Ascending aorta (tissue), 2 donors: ENCODE measurements at regions not wholly inside any gene's neighbourhood (a gene's known extent, or its start where the extent isn't known, plus 50 kb on each side); places are given as distances from the start of the nearest gene placed in this dataset.

Source experiments
- DNase-seq, 2 donors: peaks; one replicate each; pipeline ENCODE4 v3.0.0-alpha.2; 2019; ENCODE audit warnings: low spot score in 2 of 2
- H3K27ac ChIP-seq, 2 donors: fragments of 200-600 bp; sonication (generic); one replicate each; pipeline ENCODE4 v1.5.1; 2016 to 2017; ENCODE audit warnings: mild to moderate bottlenecking in 1 of 2
- H3K27me3 ChIP-seq: fragments of 200-600 bp; sonication (generic); one replicate; pipeline ENCODE4 v1.5.1; 2017
- H3K36me3 ChIP-seq, 2 donors: fragments of 200-600 bp; sonication (generic); one replicate each; pipeline ENCODE4 v1.5.1; 2016
- H3K4me1 ChIP-seq, 2 donors: fragments of 200-600 bp; sonication (generic); one replicate each; pipeline ENCODE4 v1.5.1; 2016 to 2017; ENCODE audit warnings: mild to moderate bottlenecking in 1 of 2
- H3K4me3 ChIP-seq, 2 donors: fragments of 200-600 bp; sonication (generic); one replicate each; pipeline ENCODE4 v1.5.1; 2016 to 2017; ENCODE audit warnings: mild to moderate bottlenecking in 1 of 2
- H3K9me3 ChIP-seq, 2 donors: fragments of 200-600 bp; sonication (generic); one replicate each; pipeline ENCODE4 v1.5.1; 2016
- intact Hi-C: fragments of 100-400 bp; cut with DNase I; formaldehyde crosslinking; loops from one replicate; pipeline ENCODE4 v1.15.1; 2023
- TF ChIP-seq, protein P1 (sequence below), 3 experiments: fragments of 200-600 bp in 2 of 3; fragments of 450-650 bp in 1 of 3; sonication (generic) in 2 of 3; IDR thresholded peaks; one replicate each; pipeline ENCODE4 v1.5.1; 2016 to 2019; ENCODE audit warnings: antibody characterized with exemption in 3 of 3, mild to moderate bottlenecking in 1 of 3, moderate library complexity in 1 of 3

DNA sequence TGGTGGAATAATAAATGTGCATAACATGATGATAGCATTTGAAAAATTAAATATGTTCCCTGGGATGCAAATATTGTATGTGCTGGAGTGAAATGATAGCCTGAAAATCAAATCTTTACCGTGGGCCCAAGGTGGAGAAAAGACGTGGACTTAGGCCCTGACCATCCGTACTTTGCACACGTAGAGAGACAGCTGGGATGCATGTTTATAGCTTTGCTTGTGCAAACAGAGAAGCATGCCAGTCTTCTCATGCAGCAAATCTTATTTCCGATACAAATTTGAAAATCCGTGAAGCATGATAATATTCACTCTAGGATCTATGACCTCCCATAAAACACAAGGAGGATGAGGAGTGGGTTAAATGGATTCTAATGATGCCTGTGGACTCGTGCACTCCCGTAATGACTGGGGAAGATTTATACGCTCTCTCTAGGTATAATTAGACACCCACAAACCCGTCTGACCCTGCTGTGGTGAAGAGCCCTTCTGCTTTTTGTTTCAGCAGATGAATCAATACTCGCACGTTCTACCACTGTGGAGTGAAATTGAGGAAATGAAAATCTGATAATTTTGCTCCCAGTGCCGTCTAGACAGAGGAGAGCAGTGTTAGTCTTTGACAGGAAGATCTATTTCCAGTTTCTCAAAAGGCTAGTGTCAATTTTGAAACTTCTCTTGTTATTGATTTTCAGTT is 810.3 kb upstream of the SALL3 start:
- Histone ChIP-seq H3K36me3 (no peaks in the 10 kb centered on the region), H3K4me3 (no peak overlapping the region), H3K9me3 (no peaks in the 10 kb centered on the region), H3K27me3 (no peaks in the 10 kb centered on the region), H3K27ac (no peak overlapping the region), H3K4me1 (no peaks in the 10 kb centered on the region)
- TF ChIP-seq, protein P1, sequence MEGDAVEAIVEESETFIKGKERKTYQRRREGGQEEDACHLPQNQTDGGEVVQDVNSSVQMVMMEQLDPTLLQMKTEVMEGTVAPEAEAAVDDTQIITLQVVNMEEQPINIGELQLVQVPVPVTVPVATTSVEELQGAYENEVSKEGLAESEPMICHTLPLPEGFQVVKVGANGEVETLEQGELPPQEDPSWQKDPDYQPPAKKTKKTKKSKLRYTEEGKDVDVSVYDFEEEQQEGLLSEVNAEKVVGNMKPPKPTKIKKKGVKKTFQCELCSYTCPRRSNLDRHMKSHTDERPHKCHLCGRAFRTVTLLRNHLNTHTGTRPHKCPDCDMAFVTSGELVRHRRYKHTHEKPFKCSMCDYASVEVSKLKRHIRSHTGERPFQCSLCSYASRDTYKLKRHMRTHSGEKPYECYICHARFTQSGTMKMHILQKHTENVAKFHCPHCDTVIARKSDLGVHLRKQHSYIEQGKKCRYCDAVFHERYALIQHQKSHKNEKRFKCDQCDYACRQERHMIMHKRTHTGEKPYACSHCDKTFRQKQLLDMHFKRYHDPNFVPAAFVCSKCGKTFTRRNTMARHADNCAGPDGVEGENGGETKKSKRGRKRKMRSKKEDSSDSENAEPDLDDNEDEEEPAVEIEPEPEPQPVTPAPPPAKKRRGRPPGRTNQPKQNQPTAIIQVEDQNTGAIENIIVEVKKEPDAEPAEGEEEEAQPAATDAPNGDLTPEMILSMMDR (IDR thresholded peaks at IDR 0.05), result no peak
- intact Hi-C loops, result no loop called here
- no peak for DNase-seq

DNA sequence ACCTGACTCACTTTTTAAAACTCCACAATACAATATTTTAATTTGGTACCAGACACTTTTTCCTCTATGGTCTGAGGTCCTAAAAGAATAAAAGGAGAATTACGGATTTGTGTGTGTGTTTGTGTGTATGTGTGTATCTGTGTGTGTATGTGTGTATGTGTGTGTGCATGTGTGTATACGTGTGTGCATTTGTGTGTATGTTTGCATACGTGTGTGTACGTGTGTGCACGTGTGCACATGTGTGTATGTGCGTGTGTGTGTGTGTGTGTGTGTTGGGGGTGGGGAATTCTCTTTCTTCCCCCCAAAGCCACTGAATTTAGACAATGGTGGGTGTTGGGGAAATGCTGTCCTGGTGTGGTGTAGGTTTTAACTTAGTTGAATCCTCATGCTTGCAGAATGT is 807.7 kb upstream of the SALL3 start:
- Histone ChIP-seq H3K4me1 (no peaks in the 10 kb centered on the region), H3K27me3 (no peaks in the 10 kb centered on the region), H3K27ac (no peak overlapping the region), H3K9me3 (no peaks in the 10 kb centered on the region), H3K4me3 (no peak overlapping the region), H3K36me3 (no peaks in the 10 kb centered on the region)
- intact Hi-C loops, result no loop called here
- TF ChIP-seq, protein P1 (IDR thresholded peaks at IDR 0.05), result no peak
- no peak for DNase-seq

DNA sequence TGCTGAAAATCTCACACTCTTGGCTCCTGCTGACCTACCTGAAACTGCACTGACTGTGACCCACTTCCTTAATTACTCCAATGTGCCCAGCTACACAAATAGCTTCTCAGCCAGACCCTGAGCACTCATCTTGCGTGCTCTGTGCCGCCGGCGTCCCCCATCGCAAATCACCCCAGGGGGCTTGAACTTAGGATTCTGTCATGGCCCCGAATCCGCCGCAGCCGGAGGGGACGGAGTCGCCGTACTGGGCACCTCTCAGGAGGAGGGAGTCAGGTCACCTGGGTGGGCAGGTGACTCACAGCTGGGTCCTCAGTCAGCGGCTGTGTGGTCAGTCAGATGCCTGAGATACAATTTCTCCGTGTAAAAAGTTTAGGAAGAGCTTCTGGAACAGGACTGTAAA is 804.9 kb upstream of the SALL3 start:
- Histone ChIP-seq H3K27me3 (no peaks in the 10 kb centered on the region), H3K4me1 (no peaks in the 10 kb centered on the region), H3K9me3 (no peaks in the 10 kb centered on the region), H3K36me3 (no peaks in the 10 kb centered on the region), H3K4me3 (no peak overlapping the region), H3K27ac (no peak overlapping the region)
- DNase-seq, result no peak
- TF ChIP-seq, protein P1 (IDR thresholded peaks at IDR 0.05), result no peak
- intact Hi-C loops, result no loop called here

DNA sequence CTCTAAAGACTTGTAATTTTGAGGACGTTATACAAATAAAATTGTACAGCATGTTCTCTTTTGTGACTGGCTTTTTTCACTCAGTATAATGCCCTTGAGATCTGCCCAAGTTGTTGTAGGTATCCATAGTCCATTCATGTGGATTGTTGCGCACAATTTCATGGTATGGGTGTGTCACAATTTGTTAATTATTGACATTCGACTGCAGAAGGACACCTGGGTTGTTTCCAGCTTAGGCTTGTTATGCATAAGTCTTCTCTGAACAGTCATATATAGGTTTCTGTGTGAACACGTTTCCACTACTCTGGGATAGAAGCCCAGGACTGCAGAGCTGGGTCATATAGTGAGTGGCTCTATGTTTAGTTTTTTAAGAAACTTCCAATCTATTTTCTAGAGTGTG is 800.8 kb upstream of the SALL3 start:
- intact Hi-C loops, result no loop called here
- Histone ChIP-seq H3K9me3 (peaks cover 0 to 5% of the 10 kb centered on the region in 2 donors), H3K4me3 (no peak overlapping the region), H3K36me3 (no peaks in the 10 kb centered on the region), H3K4me1 (no peaks in the 10 kb centered on the region), H3K27me3 (no peaks in the 10 kb centered on the region), H3K27ac (no peak overlapping the region)
- TF ChIP-seq, protein P1 (IDR thresholded peaks at IDR 0.05), result no peak
- DNase-seq, result no peak

DNA sequence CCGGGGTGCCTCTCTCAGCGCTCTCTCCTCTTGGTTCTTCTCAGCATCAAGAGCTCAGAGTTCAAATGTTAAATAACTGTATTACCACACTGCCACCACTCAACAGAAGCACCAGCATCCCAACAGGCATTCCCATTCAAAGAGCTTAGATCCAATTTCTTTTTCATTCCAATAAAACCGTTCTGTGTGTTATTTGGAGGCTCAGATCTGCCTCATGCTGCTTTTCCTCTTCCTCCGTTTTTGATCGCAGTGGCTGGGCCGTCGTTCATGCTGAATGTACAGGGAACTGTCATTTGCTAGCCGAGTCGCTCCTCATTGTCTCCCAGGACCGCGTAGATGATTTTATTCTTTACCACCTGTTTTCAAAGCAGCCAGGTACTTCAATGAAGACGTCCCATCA is 798.9 kb upstream of the SALL3 start:
- DNase-seq, result no peak
- H3K36me3 ChIP-seq, result no peaks in the 10 kb centered on the region
- no peak overlapping the region for H3K27ac ChIP-seq
- intact Hi-C loops, result no loop called here
- no peaks in the 10 kb centered on the region for H3K4me1 ChIP-seq
- TF ChIP-seq, protein P1 (IDR thresholded peaks at IDR 0.05), result no peak
- no peak overlapping the region for H3K4me3 ChIP-seq
- peaks cover 0 to 12% of the 10 kb centered on the region in 2 donors for H3K9me3 ChIP-seq
- H3K27me3 ChIP-seq, result no peaks in the 10 kb centered on the region

- Histone ChIP-seq H3K36me3 (no peaks in the 10 kb centered on the region), H3K9me3 (peaks cover 0 to 12% of the 10 kb centered on the region in 2 donors), H3K27me3 (no peaks in the 10 kb centered on the region), H3K4me3 (no peak overlapping the region), H3K27ac (no peak overlapping the region), H3K4me1 (no peaks in the 10 kb centered on the region)
- DNase-seq, result no peak
- TF ChIP-seq, protein P1 (IDR thresholded peaks at IDR 0.05), result no peak
- intact Hi-C loops, result no loop called here
These were observed 795.8 kb upstream of the SALL3 start for GRCh38 chr18:78183815-78184214.
